Hematopoietic multipotent progenitor cell treated with erythropoietin and hydrocortisone succinate and interleukin-3 and kit ligand, for 17 days (in vitro differentiated cells): ENCODE measurements at regions not wholly inside any gene's neighbourhood (a gene's known extent, or its start where the extent isn't known, plus 50 kb on each side); places are given as distances from the start of the nearest gene placed in this dataset.

ENCODE experiments used
- DNase-seq: peaks from one replicate; pipeline ENCODE4 v3.0.0-alpha.2; 2015; ENCODE audit warnings: low spot score

DNA sequence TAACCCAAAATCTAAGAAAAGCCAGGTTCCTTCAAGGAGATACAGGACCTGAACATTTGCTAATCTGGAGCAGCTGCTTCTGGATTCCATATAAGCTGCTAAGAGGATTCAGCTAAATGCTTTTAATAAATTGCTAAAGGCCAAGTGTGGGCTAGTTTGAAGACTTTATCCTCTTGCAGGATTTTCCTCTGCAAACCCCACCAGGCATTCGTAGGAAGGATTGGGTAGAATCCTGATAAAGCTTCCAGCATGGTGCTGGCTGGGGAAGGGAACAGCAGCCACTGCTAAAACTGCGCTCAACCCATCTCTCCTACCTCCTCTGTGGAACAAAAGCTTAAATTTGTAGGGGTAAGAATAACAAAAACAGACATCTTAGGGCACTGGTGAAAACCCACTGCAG lies 61.3 kb upstream of the TAB3 start:
- no peak for DNase-seq

- no peak for DNase-seq
Observed at GRCh38 chrX:30949554-30949953, 60.5 kb upstream of the TAB3 start.

DNA sequence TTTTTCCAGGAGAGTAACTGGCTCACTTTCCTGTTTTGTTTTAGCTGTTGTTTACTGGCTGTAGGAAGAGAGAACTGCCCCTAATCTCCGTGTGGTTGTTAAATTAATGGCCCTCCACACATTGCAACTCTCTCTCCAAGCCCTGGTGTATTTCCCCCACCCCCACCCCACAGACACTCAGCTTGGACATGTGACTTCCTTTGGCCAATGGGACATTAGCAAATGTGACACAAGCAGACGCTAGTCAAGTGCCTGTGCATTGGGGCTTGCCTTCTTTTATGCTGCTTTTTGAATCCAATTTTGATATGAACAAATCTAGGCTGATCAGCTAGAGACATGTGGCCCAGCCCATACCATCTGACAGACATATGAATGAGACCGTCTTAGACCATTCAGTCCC lies 59.6 kb upstream of the TAB3 start:
- DNase-seq = no peak

- no peak for DNase-seq
Observed at GRCh38 chrX:30948051-30948450, 59.0 kb upstream of the TAB3 start.

GRCh38 chrX:30943984-30944383 lies 54.9 kb upstream of the TAB3 start:
- DNase-seq = no peak

GRCh38 chrX:30941898-30942297 lies 52.8 kb upstream of the TAB3 start:
- no peak for DNase-seq

- no peak for DNase-seq
Observed at GRCh38 chrX:30939928-30940327, 50.9 kb upstream of the TAB3 start.
